Stimulated activated CD4-positive, alpha-beta T cell treated with anti-CD3 and anti-CD28 coated beads, TNF-alpha, amount 100 ng/mL, for 1 hour (primary cell): ENCODE measurements at regions not wholly inside any gene's neighbourhood (a gene's known extent, or its start where the extent isn't known, plus 50 kb on each side); places are given as distances from the start of the nearest gene placed in this dataset.
"Not testable (repeated sequence)": the region's sequence is repeated elsewhere in the genome, so short reads cannot be mapped to it uniquely, and the experiment has no call there.

Source experiments
- DNase-seq, 3 donors: peaks; one replicate each; pipeline ENCODE4 v3.0.0-alpha.2; 2020; ENCODE audit warnings: low read depth in 3 of 3, low spot score in 1 of 3

- no peak for DNase-seq
Measured at GRCh38 chr1:172795741-172796140, 136.8 kb downstream of the FASLG start.

GRCh38 chr1:172799804-172800203, 140.9 kb downstream of the FASLG start:
- DNase-seq = not testable (repeated sequence)

- no peak for DNase-seq
Measured at GRCh38 chr1:172801771-172802322, 142.9 kb downstream of the FASLG start.

- DNase-seq = no peak
Measured at GRCh38 chr1:172809750-172810149, 150.8 kb downstream of the FASLG start.

- DNase-seq = no peak
Measured at GRCh38 chr1:172810480-172811175, 151.7 kb downstream of the FASLG start.

- DNase-seq = no peak
Measured at GRCh38 chr1:172811694-172812093, 152.8 kb downstream of the FASLG start.

GRCh38 chr1:172812118-172812517, 153.2 kb downstream of the FASLG start:
- no peak for DNase-seq

GRCh38 chr1:172813330-172813729, 154.4 kb downstream of the FASLG start:
- no peak for DNase-seq

GRCh38 chr1:172814428-172814827, 155.5 kb downstream of the FASLG start:
- no peak for DNase-seq

GRCh38 chr1:172815740-172816139, 156.8 kb downstream of the FASLG start:
- DNase-seq = no peak

GRCh38 chr1:172818841-172819527, 160.1 kb downstream of the FASLG start:
- no peak for DNase-seq

GRCh38 chr1:172820475-172821158, 161.7 kb downstream of the FASLG start:
- DNase-seq = no peak

- no peak for DNase-seq
Measured at GRCh38 chr1:172821609-172822274, 162.8 kb downstream of the FASLG start.

- DNase-seq = no peak
Measured at GRCh38 chr1:172822886-172823285, 164.0 kb downstream of the FASLG start.

- no peak for DNase-seq
Measured at GRCh38 chr1:172823534-172823933, 164.6 kb downstream of the FASLG start.

GRCh38 chr1:172824209-172824608, 165.3 kb downstream of the FASLG start:
- DNase-seq = no peak

GRCh38 chr1:172826096-172826741, 167.3 kb downstream of the FASLG start:
- no peak for DNase-seq

GRCh38 chr1:172827301-172827700, 168.4 kb downstream of the FASLG start:
- no peak for DNase-seq

- no peak for DNase-seq
Measured at GRCh38 chr1:172827841-172828240, 168.9 kb downstream of the FASLG start.

- DNase-seq = no peak
Measured at GRCh38 chr1:172832006-172832725, 173.3 kb downstream of the FASLG start.
